ENCODE measurements at regions not wholly inside any gene's neighbourhood (a gene's known extent, or its start where the extent isn't known, plus 50 kb on each side); places are given as distances from the start of the nearest gene placed in this dataset.
"Not testable (repeated sequence)": the region's sequence is repeated elsewhere in the genome, so short reads cannot be mapped to it uniquely, and the experiment has no call there.

DNA sequence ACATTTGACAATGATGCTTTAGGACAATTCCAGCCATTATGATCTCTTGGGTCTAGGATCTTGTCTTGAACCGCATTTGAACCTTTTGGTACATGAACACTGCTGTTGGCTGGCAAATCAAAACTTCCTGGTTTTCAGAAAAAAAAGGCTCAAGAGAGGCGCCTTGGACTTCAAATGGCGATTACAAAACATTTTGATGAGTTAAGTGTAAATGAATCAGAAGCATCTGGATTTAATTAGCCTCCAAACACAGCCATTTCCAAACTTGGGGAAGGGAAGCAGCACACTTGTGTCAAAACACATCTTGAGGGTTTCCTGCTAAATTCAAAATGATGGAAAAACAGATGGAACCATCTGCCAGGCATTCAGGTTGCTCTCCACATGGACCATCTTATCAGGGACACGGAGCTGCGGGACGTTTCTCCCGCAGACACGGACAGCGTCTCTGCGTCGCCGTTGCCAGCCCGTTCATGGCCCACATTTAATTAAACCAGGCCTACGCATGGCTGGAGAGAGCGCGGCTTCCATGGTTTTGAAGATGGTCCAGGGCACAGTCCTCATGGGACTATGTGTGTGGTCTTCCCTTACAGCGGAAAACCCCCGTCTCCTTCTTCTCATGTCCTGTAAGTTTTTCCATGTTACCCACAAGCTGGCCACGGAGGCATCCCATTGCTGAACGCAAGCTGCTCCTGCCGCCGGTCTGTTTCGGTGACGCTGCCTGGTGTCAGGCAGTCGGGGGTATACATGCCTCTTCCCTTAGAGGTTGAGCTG is 55.8 kb upstream of the PTCH1 start:
- ATAC-seq (peak; percentile 39), DNase-seq (peak in 1 of 4 donors; percentile 55)
- TF ChIP-seq, protein P1, sequence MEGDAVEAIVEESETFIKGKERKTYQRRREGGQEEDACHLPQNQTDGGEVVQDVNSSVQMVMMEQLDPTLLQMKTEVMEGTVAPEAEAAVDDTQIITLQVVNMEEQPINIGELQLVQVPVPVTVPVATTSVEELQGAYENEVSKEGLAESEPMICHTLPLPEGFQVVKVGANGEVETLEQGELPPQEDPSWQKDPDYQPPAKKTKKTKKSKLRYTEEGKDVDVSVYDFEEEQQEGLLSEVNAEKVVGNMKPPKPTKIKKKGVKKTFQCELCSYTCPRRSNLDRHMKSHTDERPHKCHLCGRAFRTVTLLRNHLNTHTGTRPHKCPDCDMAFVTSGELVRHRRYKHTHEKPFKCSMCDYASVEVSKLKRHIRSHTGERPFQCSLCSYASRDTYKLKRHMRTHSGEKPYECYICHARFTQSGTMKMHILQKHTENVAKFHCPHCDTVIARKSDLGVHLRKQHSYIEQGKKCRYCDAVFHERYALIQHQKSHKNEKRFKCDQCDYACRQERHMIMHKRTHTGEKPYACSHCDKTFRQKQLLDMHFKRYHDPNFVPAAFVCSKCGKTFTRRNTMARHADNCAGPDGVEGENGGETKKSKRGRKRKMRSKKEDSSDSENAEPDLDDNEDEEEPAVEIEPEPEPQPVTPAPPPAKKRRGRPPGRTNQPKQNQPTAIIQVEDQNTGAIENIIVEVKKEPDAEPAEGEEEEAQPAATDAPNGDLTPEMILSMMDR (IDR thresholded peaks at IDR 0.05): no peak

DNA sequence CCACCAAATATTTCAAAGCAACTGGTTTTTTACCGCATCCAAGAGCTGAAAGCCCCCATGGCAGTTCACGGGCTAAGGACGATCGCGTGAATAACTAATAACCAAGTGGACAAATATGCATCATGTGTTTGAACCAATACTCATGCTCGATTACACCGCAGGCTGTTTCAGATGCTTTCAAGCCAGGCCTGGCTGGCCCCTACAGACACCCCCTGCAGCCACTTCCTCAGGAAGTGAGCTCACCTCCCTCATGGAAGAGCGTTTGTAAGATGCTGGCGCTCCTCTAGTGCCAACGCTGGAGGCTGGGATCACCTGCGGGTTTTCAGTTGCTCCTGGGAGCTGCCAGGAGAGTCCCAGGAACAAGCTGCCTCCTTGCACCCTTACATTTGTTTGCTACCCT is 53.9 kb upstream of the PTCH1 start:
- no peak for DNase-seq
- Histone ChIP-seq H3K27me3 (peaks cover 0 to 47% of the 10 kb centered on the region in 2 donors), H3K27ac (no peak overlapping the region), H3K4me1 (no peaks in the 10 kb centered on the region), H3K9me3 (no peaks in the 10 kb centered on the region), H3K36me3 (no peaks in the 10 kb centered on the region), H3K4me3 (no peak overlapping the region)
- TF ChIP-seq, protein P1 (IDR thresholded peaks at IDR 0.05): no peak
- intact Hi-C loops (cut with DNase I): no loop called here
- no peak for ATAC-seq

More for the DNA sequence above, 55.8 kb upstream of the PTCH1 start:
- H3K9me3 ChIP-seq: no peaks in the 10 kb centered on the region
- no peak overlapping the region for H3K4me3 ChIP-seq
- H3K27ac ChIP-seq: no peak overlapping the region
- H3K4me1 ChIP-seq: no peaks in the 10 kb centered on the region
- H3K27me3 ChIP-seq: peaks cover 0 to 39% of the 10 kb centered on the region in 2 donors
- no peaks in the 10 kb centered on the region for H3K36me3 ChIP-seq
- intact Hi-C loops (cut with DNase I): no loop called here

DNA sequence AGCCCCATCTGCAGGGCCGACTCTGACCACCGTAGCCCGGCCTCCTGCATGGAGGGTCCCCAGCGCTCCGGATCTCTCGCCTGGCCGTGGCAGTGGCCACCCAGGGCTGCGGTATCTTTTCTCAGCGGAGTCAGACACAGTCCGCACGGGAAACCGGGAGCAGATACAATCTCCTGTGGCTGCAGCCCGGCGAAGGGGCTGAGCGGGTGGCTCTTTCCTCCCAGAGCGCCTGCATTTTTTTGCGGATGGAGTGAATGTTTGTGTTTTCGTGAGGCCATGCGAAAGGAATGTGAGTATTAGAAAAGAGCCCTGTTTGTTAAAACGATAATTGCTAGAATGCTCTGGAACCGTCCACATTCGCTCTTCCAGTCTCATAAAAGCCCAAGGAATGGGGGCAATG is 53.4 kb upstream of the PTCH1 start:
- intact Hi-C loops (cut with DNase I): no loop called here
- H3K4me1 ChIP-seq: no peaks in the 10 kb centered on the region
- no peak overlapping the region for H3K27ac ChIP-seq
- peaks cover 0 to 49% of the 10 kb centered on the region in 2 donors for H3K27me3 ChIP-seq
- no peaks in the 10 kb centered on the region for H3K36me3 ChIP-seq
- H3K4me3 ChIP-seq: peak overlapping the region in 1 of 2 donors; percentile 7
- DNase-seq: peak in 2 of 4 donors; percentile 53 to 58
- ATAC-seq: peak; percentile 26
- TF ChIP-seq, protein P1 (IDR thresholded peaks at IDR 0.05): no peak
- no peaks in the 10 kb centered on the region for H3K9me3 ChIP-seq

DNA sequence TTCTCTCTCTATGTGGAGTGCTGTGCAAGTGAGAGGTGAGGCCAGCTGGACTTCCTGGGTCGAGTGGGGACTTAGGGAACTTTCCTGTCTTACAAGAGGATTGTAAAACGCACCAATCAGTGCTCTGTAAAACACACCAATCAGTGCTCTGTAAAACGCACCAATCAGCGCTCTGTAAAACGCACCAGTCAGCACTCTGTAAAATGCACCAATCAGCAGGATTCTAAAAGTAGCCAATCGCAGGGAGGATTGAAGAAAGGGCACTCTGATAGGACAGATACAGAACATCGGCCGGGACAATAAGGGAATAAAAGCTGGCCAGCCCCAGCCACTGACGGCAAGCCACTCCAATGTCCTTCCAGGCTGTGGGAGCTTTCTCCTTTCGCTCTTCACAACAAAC is 52.0 kb upstream of the PTCH1 start:
- DNase-seq; ATAC-seq; H3K4me3 ChIP-seq; H3K36me3 ChIP-seq; H3K4me1 ChIP-seq; intact Hi-C loops (cut with DNase I); H3K9me3 ChIP-seq; H3K27ac ChIP-seq: not testable (repeated sequence)
- H3K27me3 ChIP-seq: peaks cover 0 to 54% of the 10 kb centered on the region in 2 donors
